Stimulated activated CD8-positive, alpha-beta memory T cell treated with anti-CD3 and anti-CD28 coated beads, Interleukin-4, amount 100 ng/mL, for 24 hours (primary cell): ENCODE measurements at regions not wholly inside any gene's neighbourhood (a gene's known extent, or its start where the extent isn't known, plus 50 kb on each side); places are given as distances from the start of the nearest gene placed in this dataset.

Experiments used
- DNase-seq: peaks from one replicate; pipeline ENCODE4 v3.0.0-alpha.2; 2020; ENCODE audit warnings: low read depth

- DNase-seq: no peak
These were observed 543.0 kb downstream of the SPRY1 start for GRCh38 chr4:123939621-123940020.

GRCh38 chr4:123940604-123941003 lies 544.0 kb downstream of the SPRY1 start:
- DNase-seq: no peak

- DNase-seq: no peak
These were observed 544.7 kb downstream of the SPRY1 start for GRCh38 chr4:123941306-123941705.

GRCh38 chr4:123943976-123944375 lies 547.4 kb downstream of the SPRY1 start:
- DNase-seq: no peak

GRCh38 chr4:123945301-123945700 lies 548.7 kb downstream of the SPRY1 start:
- DNase-seq: no peak

GRCh38 chr4:123950530-123950929 lies 553.9 kb downstream of the SPRY1 start:
- DNase-seq: no peak

GRCh38 chr4:123952530-123953274 lies 556.1 kb downstream of the SPRY1 start:
- no peak for DNase-seq

GRCh38 chr4:123953566-123953965 lies 557.0 kb downstream of the SPRY1 start:
- no peak for DNase-seq

GRCh38 chr4:123954220-123954619 lies 557.6 kb downstream of the SPRY1 start:
- DNase-seq: no peak

- DNase-seq: no peak
These were observed 558.7 kb downstream of the SPRY1 start for GRCh38 chr4:123955167-123955800.

- DNase-seq: no peak
These were observed 559.6 kb downstream of the SPRY1 start for GRCh38 chr4:123956204-123956603.

- no peak for DNase-seq
These were observed 570.6 kb downstream of the SPRY1 start for GRCh38 chr4:123966990-123967769.

GRCh38 chr4:123972031-123972430 lies 575.4 kb downstream of the SPRY1 start:
- no peak for DNase-seq

- no peak for DNase-seq
These were observed 578.0 kb downstream of the SPRY1 start for GRCh38 chr4:123974386-123975149.

- DNase-seq: no peak
These were observed 579.7 kb downstream of the SPRY1 start for GRCh38 chr4:123976285-123976684.

GRCh38 chr4:123976819-123977218 lies 580.2 kb downstream of the SPRY1 start:
- DNase-seq: no peak

- DNase-seq: no peak
These were observed 581.1 kb downstream of the SPRY1 start for GRCh38 chr4:123977641-123978081.

GRCh38 chr4:123978637-123979036 lies 582.0 kb downstream of the SPRY1 start:
- DNase-seq: no peak

GRCh38 chr4:123980736-123981300 lies 584.2 kb downstream of the SPRY1 start:
- DNase-seq: no peak

- no peak for DNase-seq
These were observed 588.3 kb downstream of the SPRY1 start for GRCh38 chr4:123984886-123985285.

GRCh38 chr4:123986268-123986798 lies 589.7 kb downstream of the SPRY1 start:
- DNase-seq: no peak

GRCh38 chr4:123987408-123987807 lies 590.8 kb downstream of the SPRY1 start:
- DNase-seq: no peak
